ENCODE measurements at regions not wholly inside any gene's neighbourhood (a gene's known extent, or its start where the extent isn't known, plus 50 kb on each side); places are given as distances from the start of the nearest gene placed in this dataset.

DNA sequence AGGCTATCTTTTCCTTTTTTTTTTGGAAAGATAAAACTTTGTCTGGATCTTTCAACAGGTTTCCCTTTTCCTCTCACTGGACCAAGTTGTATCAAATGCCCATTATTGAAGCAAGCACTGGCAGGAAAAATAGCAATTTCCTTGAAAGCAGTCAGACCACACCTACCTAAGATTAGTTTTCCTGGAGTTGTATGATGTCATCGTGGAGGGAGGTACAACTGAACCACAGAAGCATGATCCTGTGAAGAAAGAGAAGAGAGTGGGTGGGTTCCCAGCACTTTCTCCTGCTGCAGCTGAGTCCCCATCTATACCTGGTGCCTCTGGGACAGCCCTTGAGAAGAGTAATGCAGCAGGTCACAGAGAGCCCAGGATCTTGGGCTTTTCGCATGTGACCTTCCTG, 63.6 kb upstream of the ERCC4 start:
- TF ChIP-seq CTCF (IDR thresholded peaks at IDR 0.05): no peak
- no peak for TF ChIP-seq POLR2AphosphoS5 (IDR thresholded peaks at IDR 0.05)
- TF ChIP-seq POLR2A (IDR thresholded peaks at IDR 0.05): no peak

Data from stomach (tissue), 4 donors.